Type B pancreatic cell (in vitro differentiated cells): ENCODE measurements at regions not wholly inside any gene's neighbourhood (a gene's known extent, or its start where the extent isn't known, plus 50 kb on each side); places are given as distances from the start of the nearest gene placed in this dataset.

Experiments used
- DNase-seq: peaks from one replicate; pipeline ENCODE4 v3.0.0; 2021; ENCODE audit warnings: mixed read lengths; ENCODE audit not compliant: unreplicated experiment; ENCODE audit errors: extremely low spot score
- H3K27ac Mint-ChIP-seq: 2 replicates; pipeline ENCODE4 v1.8.0; 2021; ENCODE audit warnings: mild to moderate bottlenecking, mixed read lengths
- H3K27me3 Mint-ChIP-seq: 2 replicates; pipeline ENCODE4 v1.8.0; 2021; ENCODE audit warnings: mixed read lengths
- H3K36me3 Mint-ChIP-seq: 2 replicates; pipeline ENCODE4 v1.8.0; 2021; ENCODE audit warnings: mixed read lengths
- H3K4me1 Mint-ChIP-seq: one replicate; pipeline ENCODE4 v1.8.0; 2021; ENCODE audit warnings: mixed read lengths; ENCODE audit not compliant: unreplicated experiment
- H3K4me3 Mint-ChIP-seq: 2 replicates; pipeline ENCODE4 v1.8.0; 2021; ENCODE audit warnings: mild to moderate bottlenecking, mixed read lengths
- H3K9me3 Mint-ChIP-seq: 2 replicates; pipeline ENCODE4 v1.8.0; 2021; ENCODE audit warnings: mixed read lengths
- CTCF ChIP-seq: fragments of 200-600 bp; sonication (generic); conservative IDR thresholded peaks from 2 replicates; pipeline ENCODE4 v1.5.0; 2021; ENCODE audit warnings: antibody characterized with exemption, mild to moderate bottlenecking

- Mint-ChIP-seq H3K36me3 (peaks cover 7% of the 10 kb centered on the region), H3K4me3 (no peak overlapping the region), H3K27ac (no peak overlapping the region), H3K9me3 (no peaks in the 10 kb centered on the region), H3K4me1 (peaks cover 6% of the 10 kb centered on the region), H3K27me3 (peaks cover 2% of the 10 kb centered on the region)
- no peak for TF ChIP-seq CTCF
- no peak for DNase-seq
Observed at GRCh38 chr12:19032826-19033225, 96.7 kb upstream of the PLEKHA5 start.

- Mint-ChIP-seq H3K9me3 (no peaks in the 10 kb centered on the region), H3K36me3 (peaks cover 7% of the 10 kb centered on the region), H3K27ac (no peak overlapping the region), H3K27me3 (peaks cover 2% of the 10 kb centered on the region), H3K4me1 (peaks cover 9% of the 10 kb centered on the region), H3K4me3 (no peak overlapping the region)
- TF ChIP-seq CTCF, result no peak
- no peak for DNase-seq
Observed at GRCh38 chr12:19033244-19033643, 96.3 kb upstream of the PLEKHA5 start.

- Mint-ChIP-seq H3K4me1 (peaks cover 21% of the 10 kb centered on the region), H3K27me3 (peaks cover 2% of the 10 kb centered on the region), H3K9me3 (no peaks in the 10 kb centered on the region), H3K27ac (no peak overlapping the region), H3K36me3 (peaks cover 7% of the 10 kb centered on the region), H3K4me3 (no peak overlapping the region)
- TF ChIP-seq CTCF, result no peak
- DNase-seq, result no peak
Observed at GRCh38 chr12:19034937-19035336, 94.6 kb upstream of the PLEKHA5 start.

GRCh38 chr12:19035536-19035935 is 94.0 kb upstream of the PLEKHA5 start:
- Mint-ChIP-seq H3K4me1 (peaks cover 21% of the 10 kb centered on the region), H3K9me3 (no peaks in the 10 kb centered on the region), H3K27me3 (peaks cover 2% of the 10 kb centered on the region), H3K27ac (no peak overlapping the region), H3K36me3 (peaks cover 7% of the 10 kb centered on the region), H3K4me3 (no peak overlapping the region)
- TF ChIP-seq CTCF, result no peak
- no peak for DNase-seq

- Mint-ChIP-seq H3K27ac (no peak overlapping the region), H3K9me3 (no peaks in the 10 kb centered on the region), H3K27me3 (peaks cover 2% of the 10 kb centered on the region), H3K36me3 (peaks cover 7% of the 10 kb centered on the region), H3K4me1 (peaks cover 21% of the 10 kb centered on the region), H3K4me3 (no peak overlapping the region)
- no peak for DNase-seq
- TF ChIP-seq CTCF, result no peak
Observed at GRCh38 chr12:19036673-19037357, 92.7 kb upstream of the PLEKHA5 start.
